ENCODE measurements at regions not wholly inside any gene's neighbourhood (a gene's known extent, or its start where the extent isn't known, plus 50 kb on each side); places are given as distances from the start of the nearest gene placed in this dataset.

DNA sequence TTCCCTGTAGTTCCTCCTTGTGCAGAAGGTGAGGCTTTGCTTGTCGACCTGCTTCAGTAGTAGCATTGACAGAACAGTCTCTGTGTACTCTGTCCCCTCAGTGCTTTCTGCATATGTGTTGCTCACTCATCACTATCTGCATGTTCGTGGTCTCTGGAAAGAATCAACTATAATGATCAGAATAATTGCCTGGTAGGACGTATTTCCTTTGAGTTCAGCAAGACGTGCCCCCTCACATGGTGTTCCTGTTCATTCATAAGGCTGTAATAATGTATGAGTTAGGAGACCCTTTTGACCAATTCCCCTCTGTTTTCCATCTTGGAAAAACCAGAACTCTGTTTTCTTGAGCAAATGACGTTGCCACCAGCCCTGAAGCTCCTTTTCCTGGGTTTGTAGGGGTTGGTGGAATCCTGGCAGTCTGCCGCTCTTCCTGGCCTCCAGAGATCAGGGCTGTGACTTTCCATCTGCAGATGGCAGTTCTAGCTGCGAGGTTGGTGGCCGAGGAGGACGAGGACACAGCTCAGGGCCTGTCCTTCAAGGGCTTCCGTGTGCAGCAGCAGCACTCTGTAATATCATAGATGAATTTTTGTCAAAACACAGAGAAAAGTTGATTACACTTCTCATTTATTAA is 61.9 kb downstream of the EXOSC2 start:
- H3K4me3 ChIP-seq (ENCODE audit: low read depth in 1 of 2, low read length in 2 of 2): no peak overlapping the region
- H3K27ac ChIP-seq (ENCODE audit: low read length): no peak overlapping the region
- H3K27me3 ChIP-seq (ENCODE audit: low read depth, low read length): no peaks in the 10 kb centered on the region
- peaks cover 0 to 9% of the 10 kb centered on the region in 2 donors for H3K4me1 ChIP-seq (ENCODE audit: control insufficient read depth in 1 of 2, insufficient read depth in 2 of 2, low read length in 2 of 2)
- H3K36me3 ChIP-seq (ENCODE audit: control insufficient read depth in 1 of 2, insufficient read depth in 2 of 2, low read length in 2 of 2): no peaks in the 10 kb centered on the region
- H3K9me3 ChIP-seq (ENCODE audit: control insufficient read depth in 1 of 2, low read length in 2 of 2): no peaks in the 10 kb centered on the region

DNA sequence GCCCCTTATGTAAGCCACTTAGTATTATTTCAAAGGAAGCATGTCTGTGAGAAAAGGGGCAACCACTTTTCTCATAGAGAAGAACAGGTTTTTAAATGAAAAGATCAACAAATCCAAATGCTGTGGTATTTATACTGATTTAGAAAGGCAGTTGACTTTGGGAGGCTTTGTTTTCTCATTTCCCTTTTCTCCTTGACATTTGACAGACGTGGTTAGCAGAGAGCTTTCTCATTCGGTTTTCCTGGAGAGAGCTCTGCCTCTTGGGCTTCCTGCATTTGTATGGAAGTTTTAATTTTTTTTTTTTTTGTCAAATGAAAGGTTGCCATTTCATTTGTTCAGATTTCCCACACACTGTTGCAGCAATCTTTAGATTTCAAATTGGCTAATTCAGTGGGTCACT is 62.5 kb downstream of the EXOSC2 start:
- Histone ChIP-seq H3K27me3 (ENCODE audit: low read depth, low read length) (no peaks in the 10 kb centered on the region), H3K4me3 (ENCODE audit: low read depth in 1 of 2, low read length in 2 of 2) (no peak overlapping the region), H3K36me3 (ENCODE audit: control insufficient read depth in 1 of 2, insufficient read depth in 2 of 2, low read length in 2 of 2) (no peaks in the 10 kb centered on the region), H3K27ac (ENCODE audit: low read length) (no peak overlapping the region), H3K4me1 (ENCODE audit: control insufficient read depth in 1 of 2, insufficient read depth in 2 of 2, low read length in 2 of 2) (peaks cover 0 to 9% of the 10 kb centered on the region in 2 donors), H3K9me3 (ENCODE audit: control insufficient read depth in 1 of 2, low read length in 2 of 2) (no peaks in the 10 kb centered on the region)

DNA sequence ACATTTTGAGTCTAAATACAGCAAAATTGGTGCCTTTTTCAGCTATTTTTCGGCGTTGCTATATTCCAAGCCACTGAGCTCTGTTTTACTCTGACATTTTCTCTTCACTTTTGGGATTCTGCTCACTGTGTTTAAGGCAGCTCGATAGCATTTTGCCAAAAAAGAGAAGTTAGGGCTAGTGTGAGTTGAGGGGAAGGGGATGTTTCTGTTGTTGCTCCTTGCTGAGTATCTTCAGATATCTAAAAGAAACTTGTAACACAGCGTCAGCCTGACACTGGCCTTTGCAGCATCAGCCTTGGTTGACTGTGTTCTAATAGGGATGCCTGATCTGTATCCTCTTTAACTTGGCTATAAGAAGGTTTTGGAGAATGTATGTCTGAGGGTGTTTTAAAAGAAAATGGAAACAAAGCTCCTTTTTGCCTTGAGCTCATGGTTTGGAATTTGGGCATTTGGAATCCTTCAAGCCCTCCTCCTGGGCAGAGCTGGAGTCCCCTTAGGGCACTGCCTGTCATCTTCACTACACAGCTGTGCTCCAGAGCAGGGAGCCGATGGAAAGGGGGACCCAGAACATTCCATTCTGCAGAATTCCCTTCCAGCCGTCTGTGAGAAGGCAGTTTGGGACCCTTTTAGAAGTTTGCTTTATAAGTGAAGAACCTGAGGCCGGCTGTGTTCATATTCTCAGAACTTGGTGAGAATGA is 63.0 kb downstream of the EXOSC2 start:
- Histone ChIP-seq H3K4me3 (ENCODE audit: low read depth in 1 of 2, low read length in 2 of 2) (no peak overlapping the region), H3K27ac (ENCODE audit: low read length) (no peak overlapping the region), H3K4me1 (ENCODE audit: control insufficient read depth in 1 of 2, insufficient read depth in 2 of 2, low read length in 2 of 2) (peaks cover 0 to 9% of the 10 kb centered on the region in 2 donors), H3K9me3 (ENCODE audit: control insufficient read depth in 1 of 2, low read length in 2 of 2) (no peaks in the 10 kb centered on the region), H3K36me3 (ENCODE audit: control insufficient read depth in 1 of 2, insufficient read depth in 2 of 2, low read length in 2 of 2) (no peaks in the 10 kb centered on the region), H3K27me3 (ENCODE audit: low read depth, low read length) (no peaks in the 10 kb centered on the region)

DNA sequence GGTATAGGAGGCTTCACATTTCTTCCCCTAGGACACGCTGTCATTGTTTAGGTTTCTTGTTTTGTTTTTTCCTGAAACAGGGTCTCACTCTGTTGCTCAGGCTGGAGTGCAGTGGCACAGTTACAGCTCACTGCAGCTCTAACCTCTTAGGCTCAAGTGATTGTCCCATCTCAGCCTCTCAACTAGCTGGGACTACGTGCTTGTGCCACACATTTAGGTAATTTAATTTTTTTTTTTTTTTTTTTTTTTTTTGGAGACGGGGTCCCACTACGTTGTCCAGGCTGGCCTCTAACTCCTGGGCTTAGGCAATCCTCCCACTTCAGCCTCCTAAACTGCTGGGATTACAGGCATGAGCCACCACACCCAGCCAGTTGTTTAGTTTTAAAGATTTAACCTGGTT is 66.2 kb downstream of the EXOSC2 start:
- no peaks in the 10 kb centered on the region for H3K27me3 ChIP-seq (ENCODE audit: low read depth, low read length)
- H3K4me1 ChIP-seq (ENCODE audit: control insufficient read depth in 1 of 2, insufficient read depth in 2 of 2, low read length in 2 of 2): peaks cover 0 to 9% of the 10 kb centered on the region in 2 donors
- no peak overlapping the region for H3K4me3 ChIP-seq (ENCODE audit: low read depth in 1 of 2, low read length in 2 of 2)
- no peaks in the 10 kb centered on the region for H3K36me3 ChIP-seq (ENCODE audit: control insufficient read depth in 1 of 2, insufficient read depth in 2 of 2, low read length in 2 of 2)
- no peaks in the 10 kb centered on the region for H3K9me3 ChIP-seq (ENCODE audit: control insufficient read depth in 1 of 2, low read length in 2 of 2)
- H3K27ac ChIP-seq (ENCODE audit: low read length): no peak overlapping the region

DNA sequence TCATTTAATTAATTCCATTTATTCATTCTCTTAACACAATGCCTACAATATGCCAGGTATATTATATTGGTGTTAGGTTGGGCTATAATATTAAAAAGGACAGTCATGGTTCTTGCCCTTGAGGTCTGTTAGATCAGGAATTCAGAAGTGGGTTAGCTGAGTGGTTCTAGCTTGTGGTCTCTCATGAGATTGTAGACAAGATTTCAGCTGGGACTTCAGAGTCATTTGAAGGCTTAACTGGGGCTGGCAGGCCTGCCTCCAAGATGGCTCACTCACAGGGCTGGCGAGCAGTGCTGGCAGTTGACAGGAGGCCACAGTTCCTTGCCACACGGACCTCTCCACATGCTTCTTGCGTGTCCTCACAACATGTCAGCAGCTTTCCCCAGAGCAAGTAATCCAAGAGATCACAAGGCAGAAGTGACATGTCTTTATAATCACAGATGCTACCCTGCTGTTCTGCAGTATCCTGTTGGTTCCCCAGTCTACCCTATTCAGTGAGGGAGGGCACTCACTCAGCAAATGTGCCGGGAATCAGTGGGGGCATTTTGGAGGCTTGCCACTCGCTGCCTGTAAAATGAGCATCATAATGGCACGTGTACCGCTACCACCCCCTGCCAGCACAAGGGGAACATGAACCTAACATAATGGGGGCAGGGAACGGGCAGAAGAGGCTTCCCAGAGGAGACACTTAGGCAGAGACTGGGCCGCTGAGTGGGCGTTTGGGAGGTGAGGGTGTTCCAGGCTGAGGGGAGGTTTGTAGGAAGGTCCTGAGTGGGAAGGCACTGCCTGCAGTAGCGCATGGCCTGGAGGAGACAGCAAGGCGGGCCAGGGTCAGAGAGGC is 70.0 kb downstream of the EXOSC2 start:
- H3K27me3 ChIP-seq (ENCODE audit: low read depth, low read length): no peaks in the 10 kb centered on the region
- peaks cover 7 to 11% of the 10 kb centered on the region in 2 donors for H3K4me1 ChIP-seq (ENCODE audit: control insufficient read depth in 1 of 2, insufficient read depth in 2 of 2, low read length in 2 of 2)
- H3K4me3 ChIP-seq (ENCODE audit: low read depth in 1 of 2, low read length in 2 of 2): no peak overlapping the region
- H3K27ac ChIP-seq (ENCODE audit: low read length): no peak overlapping the region
- H3K36me3 ChIP-seq (ENCODE audit: control insufficient read depth in 1 of 2, insufficient read depth in 2 of 2, low read length in 2 of 2): no peaks in the 10 kb centered on the region
- H3K9me3 ChIP-seq (ENCODE audit: control insufficient read depth in 1 of 2, low read length in 2 of 2): no peaks in the 10 kb centered on the region

DNA sequence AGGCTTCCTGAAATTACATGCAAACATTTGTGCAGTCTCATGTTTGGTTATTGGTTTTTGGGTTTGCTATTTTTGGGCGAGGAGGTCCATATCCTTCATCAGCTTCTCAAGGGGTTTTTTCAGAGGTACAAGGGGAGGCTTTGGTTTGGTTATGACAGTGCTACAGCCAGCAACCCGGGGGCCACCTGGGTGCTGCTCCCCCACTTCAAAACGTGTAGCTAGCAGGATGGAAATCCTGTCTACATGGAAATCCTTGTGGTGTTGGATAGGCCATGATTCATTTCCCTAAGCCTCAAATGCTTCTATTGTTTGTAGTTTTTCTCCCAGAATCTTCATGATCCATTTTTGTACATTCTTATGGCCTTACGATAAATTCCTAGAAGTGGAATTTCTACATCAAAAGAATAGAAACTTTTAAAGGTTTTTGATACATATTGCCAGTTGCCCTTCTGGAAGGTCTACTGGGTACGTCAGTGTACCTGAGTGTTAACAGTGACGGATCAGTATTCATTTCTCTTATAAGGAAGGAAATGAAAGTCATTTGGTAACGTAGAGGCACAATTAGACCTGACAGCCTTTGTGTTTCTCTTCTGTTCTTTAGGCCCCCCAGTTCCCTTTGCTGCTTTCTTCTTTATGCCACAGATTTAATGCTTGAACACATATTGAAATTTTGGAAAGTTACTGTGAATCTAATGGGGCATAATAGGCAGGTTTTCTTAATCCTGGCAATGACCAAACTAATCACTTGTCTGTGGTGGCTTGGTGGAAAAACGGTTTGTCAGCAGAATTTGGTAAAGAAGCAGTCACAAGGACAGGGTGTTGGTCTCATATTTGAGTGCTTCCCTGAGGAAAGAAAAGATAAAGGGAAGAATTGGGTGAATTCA is 69.7 kb upstream of the ABL1 start:
- Histone ChIP-seq H3K27ac (ENCODE audit: low read length) (no peak overlapping the region), H3K4me3 (ENCODE audit: low read depth in 1 of 2, low read length in 2 of 2) (no peak overlapping the region), H3K4me1 (ENCODE audit: control insufficient read depth in 1 of 2, insufficient read depth in 2 of 2, low read length in 2 of 2) (peaks cover 7 to 11% of the 10 kb centered on the region in 2 donors), H3K9me3 (ENCODE audit: control insufficient read depth in 1 of 2, low read length in 2 of 2) (no peaks in the 10 kb centered on the region), H3K27me3 (ENCODE audit: low read depth, low read length) (no peaks in the 10 kb centered on the region), H3K36me3 (ENCODE audit: control insufficient read depth in 1 of 2, insufficient read depth in 2 of 2, low read length in 2 of 2) (no peaks in the 10 kb centered on the region)

DNA sequence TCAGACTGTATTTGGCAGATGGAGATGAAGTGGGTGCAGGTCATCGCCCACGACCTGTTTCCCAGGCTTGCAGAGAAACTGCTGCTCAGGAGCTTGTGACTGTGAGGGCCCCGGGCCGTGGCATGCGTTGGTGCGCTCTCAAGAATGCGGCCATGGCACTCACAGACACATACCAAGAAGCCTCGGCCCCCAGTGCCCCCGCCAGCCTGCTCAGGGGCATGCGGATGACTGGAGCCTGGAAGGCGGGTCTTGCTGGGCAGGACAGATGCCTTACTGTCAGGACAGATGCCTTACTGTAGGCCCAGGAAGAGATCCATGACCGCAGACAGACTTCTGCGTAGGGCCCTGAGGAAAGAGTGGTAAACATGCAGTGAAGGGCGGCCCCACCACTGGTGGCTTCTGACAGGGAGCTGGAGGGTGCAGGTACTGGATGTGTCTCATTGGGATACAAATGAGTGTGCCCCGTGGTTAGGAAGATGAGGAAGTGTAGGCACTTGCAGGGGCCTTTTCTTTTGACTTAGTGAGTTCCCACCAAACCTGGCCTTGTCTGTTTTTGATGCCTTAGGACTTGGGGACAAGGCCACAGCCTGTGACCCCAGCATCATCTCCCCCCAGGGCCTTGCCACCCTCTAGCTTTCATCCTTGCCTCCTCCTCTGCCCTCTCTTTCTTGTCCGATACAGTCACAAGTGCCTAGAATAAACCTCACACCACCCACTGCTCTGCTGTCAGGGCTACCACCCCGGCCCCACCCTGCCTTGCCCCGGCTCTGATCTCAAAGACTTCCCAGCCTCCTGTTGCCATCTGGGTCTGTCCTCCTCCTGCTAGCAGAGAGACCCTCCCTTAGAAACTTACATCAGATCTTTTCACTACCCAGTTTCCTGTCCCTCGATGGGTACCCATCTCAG is 68.8 kb upstream of the ABL1 start:
- Histone ChIP-seq H3K27me3 (ENCODE audit: low read depth, low read length) (no peaks in the 10 kb centered on the region), H3K4me3 (ENCODE audit: low read depth in 1 of 2, low read length in 2 of 2) (no peak overlapping the region), H3K27ac (ENCODE audit: low read length) (peak overlapping the region; percentile 52), H3K4me1 (ENCODE audit: control insufficient read depth in 1 of 2, insufficient read depth in 2 of 2, low read length in 2 of 2) (peaks cover 7 to 11% of the 10 kb centered on the region in 2 donors), H3K9me3 (ENCODE audit: control insufficient read depth in 1 of 2, low read length in 2 of 2) (no peaks in the 10 kb centered on the region), H3K36me3 (ENCODE audit: control insufficient read depth in 1 of 2, insufficient read depth in 2 of 2, low read length in 2 of 2) (no peaks in the 10 kb centered on the region)

DNA sequence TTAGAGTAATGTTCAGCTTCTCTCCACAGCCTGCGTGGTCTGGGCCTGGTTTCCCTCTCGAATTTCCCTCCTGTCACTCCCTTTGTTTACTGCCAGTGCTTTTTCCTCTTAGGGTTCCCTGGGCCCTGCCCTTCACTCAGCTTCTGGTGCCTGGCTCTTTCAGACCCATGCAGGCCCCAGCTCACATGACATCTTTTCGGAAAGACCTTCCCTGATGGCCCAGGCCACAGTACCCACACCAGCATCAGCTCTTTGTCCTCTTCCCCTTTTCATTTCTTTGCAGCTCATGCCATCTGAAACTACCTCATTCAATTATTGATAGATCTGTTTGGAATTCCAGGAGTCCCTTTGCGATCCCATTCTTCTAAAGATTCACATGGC is 68.1 kb upstream of the ABL1 start:
- H3K4me3 ChIP-seq (ENCODE audit: low read depth in 1 of 2, low read length in 2 of 2): no peak overlapping the region
- H3K27me3 ChIP-seq (ENCODE audit: low read depth, low read length): no peaks in the 10 kb centered on the region
- peaks cover 7 to 11% of the 10 kb centered on the region in 2 donors for H3K4me1 ChIP-seq (ENCODE audit: control insufficient read depth in 1 of 2, insufficient read depth in 2 of 2, low read length in 2 of 2)
- no peaks in the 10 kb centered on the region for H3K36me3 ChIP-seq (ENCODE audit: control insufficient read depth in 1 of 2, insufficient read depth in 2 of 2, low read length in 2 of 2)
- H3K9me3 ChIP-seq (ENCODE audit: control insufficient read depth in 1 of 2, low read length in 2 of 2): no peaks in the 10 kb centered on the region
- H3K27ac ChIP-seq (ENCODE audit: low read length): peak overlapping the region; percentile 52

DNA sequence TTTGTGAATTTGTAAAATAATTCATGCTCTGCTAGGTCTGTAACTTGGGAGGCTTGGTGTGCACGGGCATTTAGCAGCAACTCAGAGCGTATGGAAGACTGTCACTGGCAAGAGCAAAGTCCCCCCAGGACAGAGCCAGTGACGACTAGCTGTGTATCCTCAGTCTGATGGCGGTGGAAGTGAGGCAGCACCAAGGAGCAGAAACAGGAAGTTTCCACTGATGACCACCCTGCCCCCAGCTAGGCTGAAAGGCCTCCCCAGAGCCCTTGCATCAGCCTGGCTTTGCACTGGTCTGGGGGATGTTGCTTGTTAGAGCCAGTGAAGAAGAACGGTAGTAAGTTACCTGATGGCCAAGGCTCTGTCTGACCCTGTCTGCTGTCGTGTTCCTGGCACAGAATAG is 66.8 kb upstream of the ABL1 start:
- Histone ChIP-seq H3K36me3 (ENCODE audit: control insufficient read depth in 1 of 2, insufficient read depth in 2 of 2, low read length in 2 of 2) (no peaks in the 10 kb centered on the region), H3K27ac (ENCODE audit: low read length) (no peak overlapping the region), H3K9me3 (ENCODE audit: control insufficient read depth in 1 of 2, low read length in 2 of 2) (no peaks in the 10 kb centered on the region), H3K27me3 (ENCODE audit: low read depth, low read length) (no peaks in the 10 kb centered on the region), H3K4me3 (ENCODE audit: low read depth in 1 of 2, low read length in 2 of 2) (no peak overlapping the region), H3K4me1 (ENCODE audit: control insufficient read depth in 1 of 2, insufficient read depth in 2 of 2, low read length in 2 of 2) (peaks cover 7 to 11% of the 10 kb centered on the region in 2 donors)

DNA sequence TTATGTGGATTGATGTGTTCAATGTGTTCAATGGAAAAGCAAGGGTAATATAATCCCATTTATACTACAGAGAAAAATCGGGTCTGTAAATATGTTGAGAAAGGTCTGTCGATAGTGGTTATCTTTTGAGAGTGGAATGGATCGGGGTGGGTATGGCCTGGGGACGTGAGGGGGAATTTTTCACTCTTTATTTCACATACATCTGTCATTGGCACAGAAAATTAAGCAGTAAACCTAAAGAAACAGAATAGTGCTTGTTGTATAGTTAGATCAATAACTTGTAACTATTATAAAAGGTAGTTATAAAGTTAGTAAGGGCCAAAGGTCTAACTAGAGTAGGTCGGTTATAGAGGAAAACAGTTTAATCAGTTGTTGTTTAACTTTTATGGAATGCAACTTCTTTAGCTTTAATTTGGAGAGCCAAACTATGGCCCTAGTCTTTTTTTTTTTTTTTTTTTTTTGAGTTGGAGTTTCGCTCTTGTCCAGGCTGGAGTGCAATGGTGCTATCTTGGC is 66.1 kb upstream of the ABL1 start:
- H3K4me3 ChIP-seq (ENCODE audit: low read depth in 1 of 2, low read length in 2 of 2): no peak overlapping the region
- no peaks in the 10 kb centered on the region for H3K27me3 ChIP-seq (ENCODE audit: low read depth, low read length)
- peaks cover 7 to 11% of the 10 kb centered on the region in 2 donors for H3K4me1 ChIP-seq (ENCODE audit: control insufficient read depth in 1 of 2, insufficient read depth in 2 of 2, low read length in 2 of 2)
- no peak overlapping the region for H3K27ac ChIP-seq (ENCODE audit: low read length)
- H3K9me3 ChIP-seq (ENCODE audit: control insufficient read depth in 1 of 2, low read length in 2 of 2): no peaks in the 10 kb centered on the region
- no peaks in the 10 kb centered on the region for H3K36me3 ChIP-seq (ENCODE audit: control insufficient read depth in 1 of 2, insufficient read depth in 2 of 2, low read length in 2 of 2)

All from muscle layer of duodenum (tissue), 2 donors.